ENCODE measurements at regions not wholly inside any gene's neighbourhood (a gene's known extent, or its start where the extent isn't known, plus 50 kb on each side); places are given as distances from the start of the nearest gene placed in this dataset.
A peak's percentile ranks its signal among the peaks of the same experiment; 100 is the strongest.

GRCh38 chr15:98143116-98143515, 182.6 kb downstream of the ARRDC4 start:
- DNase-seq (ENCODE audit: low read depth in 2 of 2): no peak

GRCh38 chr15:98144388-98144787, 183.9 kb downstream of the ARRDC4 start:
- DNase-seq (ENCODE audit: low read depth in 2 of 2): no peak

GRCh38 chr15:98146031-98146820, 185.7 kb downstream of the ARRDC4 start:
- DNase-seq (ENCODE audit: low read depth in 2 of 2): no peak

GRCh38 chr15:98147415-98147814, 186.9 kb downstream of the ARRDC4 start:
- no peak for DNase-seq (ENCODE audit: low read depth in 2 of 2)

- DNase-seq (ENCODE audit: low read depth in 2 of 2): no peak
Observed at GRCh38 chr15:98150084-98150483, 189.6 kb downstream of the ARRDC4 start.

- DNase-seq (ENCODE audit: low read depth in 2 of 2): no peak
Observed at GRCh38 chr15:98150536-98150935, 190.0 kb downstream of the ARRDC4 start.

- DNase-seq (ENCODE audit: low read depth in 2 of 2): no peak
Observed at GRCh38 chr15:98151096-98151495, 190.6 kb downstream of the ARRDC4 start.

GRCh38 chr15:98152156-98152555, 191.7 kb downstream of the ARRDC4 start:
- DNase-seq (ENCODE audit: low read depth in 2 of 2): no peak

- no peak for DNase-seq (ENCODE audit: low read depth in 2 of 2)
Observed at GRCh38 chr15:98154863-98155262, 194.4 kb downstream of the ARRDC4 start.

GRCh38 chr15:98155356-98155755, 194.9 kb downstream of the ARRDC4 start:
- DNase-seq (ENCODE audit: low read depth in 2 of 2): no peak

- peak in 1 of 2 donors; percentile 7 for DNase-seq (ENCODE audit: low read depth in 2 of 2)
Observed at GRCh38 chr15:98160236-98160635, 199.7 kb downstream of the ARRDC4 start.

GRCh38 chr15:98163319-98164045, 203.0 kb downstream of the ARRDC4 start:
- DNase-seq (ENCODE audit: low read depth in 2 of 2): no peak

- no peak for DNase-seq (ENCODE audit: low read depth in 2 of 2)
Observed at GRCh38 chr15:98164571-98164970, 204.1 kb downstream of the ARRDC4 start.

GRCh38 chr15:98164986-98165385, 204.5 kb downstream of the ARRDC4 start:
- no peak for DNase-seq (ENCODE audit: low read depth in 2 of 2)

- no peak for DNase-seq (ENCODE audit: low read depth in 2 of 2)
Observed at GRCh38 chr15:98167722-98168268, 207.3 kb downstream of the ARRDC4 start.

GRCh38 chr15:98169551-98169950, 209.0 kb downstream of the ARRDC4 start:
- DNase-seq (ENCODE audit: low read depth in 2 of 2): no peak

GRCh38 chr15:98174286-98174685, 213.8 kb downstream of the ARRDC4 start:
- DNase-seq (ENCODE audit: low read depth in 2 of 2): no peak

- no peak for DNase-seq (ENCODE audit: low read depth in 2 of 2)
Observed at GRCh38 chr15:98174841-98175240, 214.3 kb downstream of the ARRDC4 start.

- no peak for DNase-seq (ENCODE audit: low read depth in 2 of 2)
Observed at GRCh38 chr15:98177966-98178592, 217.6 kb downstream of the ARRDC4 start.

- no peak for DNase-seq (ENCODE audit: low read depth in 2 of 2)
Observed at GRCh38 chr15:98178861-98179260, 218.4 kb downstream of the ARRDC4 start.

- no peak for DNase-seq (ENCODE audit: low read depth in 2 of 2)
Observed at GRCh38 chr15:98187549-98187948, 227.0 kb downstream of the ARRDC4 start.

GRCh38 chr15:98190914-98191313, 230.4 kb downstream of the ARRDC4 start:
- DNase-seq (ENCODE audit: low read depth in 2 of 2): no peak
